ENCODE measurements at regions not wholly inside any gene's neighbourhood (a gene's known extent, or its start where the extent isn't known, plus 50 kb on each side); places are given as distances from the start of the nearest gene placed in this dataset.

DNA sequence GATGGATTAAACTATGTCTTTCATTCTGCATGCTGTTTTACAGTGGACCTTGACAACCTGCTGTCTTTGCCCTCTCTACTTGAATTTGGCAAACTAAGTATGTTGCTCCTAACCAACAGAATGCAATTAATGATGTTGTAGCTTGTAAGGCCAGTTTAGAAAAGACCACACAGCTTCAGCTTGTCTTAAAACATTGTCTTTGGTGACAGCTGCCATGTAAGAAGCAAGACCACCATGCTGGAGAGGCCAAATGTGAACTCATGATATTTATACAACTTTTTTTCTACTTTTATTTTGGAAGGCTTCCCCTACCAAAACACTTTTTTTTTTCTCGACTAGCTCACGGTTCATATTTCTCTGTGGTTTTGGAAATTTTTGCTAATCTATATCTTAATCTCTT is 278.0 kb upstream of the GNPDA2 start:
- TF ChIP-seq, protein P1, sequence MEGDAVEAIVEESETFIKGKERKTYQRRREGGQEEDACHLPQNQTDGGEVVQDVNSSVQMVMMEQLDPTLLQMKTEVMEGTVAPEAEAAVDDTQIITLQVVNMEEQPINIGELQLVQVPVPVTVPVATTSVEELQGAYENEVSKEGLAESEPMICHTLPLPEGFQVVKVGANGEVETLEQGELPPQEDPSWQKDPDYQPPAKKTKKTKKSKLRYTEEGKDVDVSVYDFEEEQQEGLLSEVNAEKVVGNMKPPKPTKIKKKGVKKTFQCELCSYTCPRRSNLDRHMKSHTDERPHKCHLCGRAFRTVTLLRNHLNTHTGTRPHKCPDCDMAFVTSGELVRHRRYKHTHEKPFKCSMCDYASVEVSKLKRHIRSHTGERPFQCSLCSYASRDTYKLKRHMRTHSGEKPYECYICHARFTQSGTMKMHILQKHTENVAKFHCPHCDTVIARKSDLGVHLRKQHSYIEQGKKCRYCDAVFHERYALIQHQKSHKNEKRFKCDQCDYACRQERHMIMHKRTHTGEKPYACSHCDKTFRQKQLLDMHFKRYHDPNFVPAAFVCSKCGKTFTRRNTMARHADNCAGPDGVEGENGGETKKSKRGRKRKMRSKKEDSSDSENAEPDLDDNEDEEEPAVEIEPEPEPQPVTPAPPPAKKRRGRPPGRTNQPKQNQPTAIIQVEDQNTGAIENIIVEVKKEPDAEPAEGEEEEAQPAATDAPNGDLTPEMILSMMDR (IDR thresholded peaks at IDR 0.05; ENCODE audit: extremely low read depth, insufficient read depth, missing control alignments), result no peak
- DNase-seq (ENCODE audit: low spot score), result no peak
- in situ Hi-C loops (cut with MboI; ENCODE audit: low pct_unique_long_range_greater_than_20kb, low sequenced_read_pairs, unreplicated experiment), result no loop called here

- in situ Hi-C loops (cut with MboI; ENCODE audit: low pct_unique_long_range_greater_than_20kb, low sequenced_read_pairs, unreplicated experiment), result no loop called here
- no peak for DNase-seq (ENCODE audit: low spot score)
- TF ChIP-seq, protein P1 (IDR thresholded peaks at IDR 0.05; ENCODE audit: extremely low read depth, insufficient read depth, missing control alignments), result no peak
Observed at GRCh38 chr4:44996276-44996845, 270.0 kb upstream of the GNPDA2 start.

GRCh38 chr4:44988011-44988410 is 261.7 kb upstream of the GNPDA2 start:
- in situ Hi-C loops (cut with MboI; ENCODE audit: low pct_unique_long_range_greater_than_20kb, low sequenced_read_pairs, unreplicated experiment), result no loop called here
- TF ChIP-seq, protein P1 (IDR thresholded peaks at IDR 0.05; ENCODE audit: extremely low read depth, insufficient read depth, missing control alignments), result no peak
- no peak for DNase-seq (ENCODE audit: low spot score)

- TF ChIP-seq, protein P1 (IDR thresholded peaks at IDR 0.05; ENCODE audit: extremely low read depth, insufficient read depth, missing control alignments), result no peak
- DNase-seq (ENCODE audit: low spot score), result no peak
- in situ Hi-C loops (cut with MboI; ENCODE audit: low pct_unique_long_range_greater_than_20kb, low sequenced_read_pairs, unreplicated experiment), result no loop called here
Observed at GRCh38 chr4:44985938-44986337, 259.6 kb upstream of the GNPDA2 start.

- TF ChIP-seq, protein P1 (IDR thresholded peaks at IDR 0.05; ENCODE audit: extremely low read depth, insufficient read depth, missing control alignments), result no peak
- DNase-seq (ENCODE audit: low spot score), result no peak
- in situ Hi-C loops (cut with MboI; ENCODE audit: low pct_unique_long_range_greater_than_20kb, low sequenced_read_pairs, unreplicated experiment), result no loop called here
Observed at GRCh38 chr4:44985152-44985551, 258.8 kb upstream of the GNPDA2 start.

DNA sequence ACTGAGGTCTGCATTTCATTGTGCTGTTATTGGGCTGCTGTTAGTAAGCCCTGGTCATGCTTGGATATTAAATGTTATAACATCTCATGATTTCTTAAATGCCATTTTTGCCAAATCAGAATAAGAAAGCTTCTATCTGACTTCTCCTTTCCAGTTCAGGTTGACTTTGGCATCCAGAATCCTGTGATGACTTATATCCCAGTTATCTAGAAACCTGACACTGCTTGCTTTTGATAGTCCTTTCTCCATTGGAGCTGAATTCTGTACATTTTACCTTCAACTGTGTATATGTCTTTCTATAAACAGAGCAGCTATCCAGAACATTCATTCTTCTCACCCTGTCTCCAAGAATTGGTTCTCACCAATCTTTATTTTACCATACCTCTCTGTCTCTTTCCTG is 257.7 kb upstream of the GNPDA2 start:
- in situ Hi-C loops (cut with MboI; ENCODE audit: low pct_unique_long_range_greater_than_20kb, low sequenced_read_pairs, unreplicated experiment), result no loop called here
- DNase-seq (ENCODE audit: low spot score), result no peak
- TF ChIP-seq, protein P1 (IDR thresholded peaks at IDR 0.05; ENCODE audit: extremely low read depth, insufficient read depth, missing control alignments), result no peak

DNA sequence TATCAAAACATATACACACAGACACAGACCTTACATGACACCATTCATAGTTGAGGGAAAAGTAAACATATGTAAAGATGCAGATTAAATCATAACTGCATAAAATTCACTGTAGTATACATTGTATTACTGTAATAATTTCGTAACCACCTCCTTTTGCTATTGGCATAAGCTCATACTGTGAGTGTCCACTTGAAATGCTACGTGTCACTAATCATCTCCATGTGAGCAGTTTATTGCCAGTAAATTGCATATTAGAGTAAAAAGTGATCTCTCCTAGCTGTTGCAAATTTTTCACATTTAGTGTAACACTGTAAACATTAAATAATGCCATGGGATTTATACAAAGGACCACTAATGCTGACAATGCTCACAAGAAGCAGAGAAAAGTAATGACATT is 256.7 kb upstream of the GNPDA2 start:
- no peak for DNase-seq (ENCODE audit: low spot score)
- in situ Hi-C loops (cut with MboI; ENCODE audit: low pct_unique_long_range_greater_than_20kb, low sequenced_read_pairs, unreplicated experiment), result no loop called here
- TF ChIP-seq, protein P1 (IDR thresholded peaks at IDR 0.05; ENCODE audit: extremely low read depth, insufficient read depth, missing control alignments), result no peak

All from GM13977 (cell line).